ENCODE measurements at regions not wholly inside any gene's neighbourhood (a gene's known extent, or its start where the extent isn't known, plus 50 kb on each side); places are given as distances from the start of the nearest gene placed in this dataset.

- H3K9me3 ChIP-seq (ENCODE audit: low read length): peaks cover 12% of the 10 kb centered on the region
- no peak overlapping the region for H2AFZ ChIP-seq (ENCODE audit: low read length)
- H3K27ac ChIP-seq (ENCODE audit: low read length): no peak overlapping the region
- no peaks in the 10 kb centered on the region for H3K9me2 ChIP-seq (replicated peaks; ENCODE audit: insufficient read depth, low read length)
- H3K4me1 ChIP-seq (ENCODE audit: low read length): no peaks in the 10 kb centered on the region
- no peaks in the 10 kb centered on the region for H3K79me2 ChIP-seq (ENCODE audit: low read length)
- DNase-seq: no peak
- no peak overlapping the region for H3K4me3 ChIP-seq (ENCODE audit: low read length)
- no peaks in the 10 kb centered on the region for H3K36me3 ChIP-seq (ENCODE audit: insufficient read depth, low read length)
- peaks cover 4% of the 10 kb centered on the region; the same call in 1 of the 2 replicates for H3K27me3 ChIP-seq (ENCODE audit: low read length)
- no peaks in the 10 kb centered on the region for H4K20me1 ChIP-seq (ENCODE audit: insufficient read depth, low read depth, low read length)
- no peak overlapping the region for H3K4me2 ChIP-seq (ENCODE audit: low read depth, low read length, poor library complexity, severe bottlenecking)
- H3K9ac ChIP-seq (ENCODE audit: low read length): no peak overlapping the region
These were observed 60.6 kb downstream of the INHBB start for GRCh38 chr2:120406566-120406965.

GRCh38 chr2:120410487-120410886 lies 64.6 kb downstream of the INHBB start:
- Histone ChIP-seq H3K27ac (ENCODE audit: low read length) (no peak overlapping the region), H3K36me3 (ENCODE audit: insufficient read depth, low read length) (no peaks in the 10 kb centered on the region), H3K79me2 (ENCODE audit: low read length) (no peaks in the 10 kb centered on the region), H3K9me3 (ENCODE audit: low read length) (peaks cover 12% of the 10 kb centered on the region), H2AFZ (ENCODE audit: low read length) (no peak overlapping the region), H3K9me2 (replicated peaks; ENCODE audit: insufficient read depth, low read length) (no peaks in the 10 kb centered on the region), H3K9ac (ENCODE audit: low read length) (no peak overlapping the region), H4K20me1 (ENCODE audit: insufficient read depth, low read depth, low read length) (no peaks in the 10 kb centered on the region), H3K27me3 (ENCODE audit: low read length) (peaks cover 4% of the 10 kb centered on the region; the same call in 1 of the 2 replicates), H3K4me3 (ENCODE audit: low read length) (no peak overlapping the region), H3K4me2 (ENCODE audit: low read depth, low read length, poor library complexity, severe bottlenecking) (no peak overlapping the region), H3K4me1 (ENCODE audit: low read length) (no peaks in the 10 kb centered on the region)
- DNase-seq: no peak

GRCh38 chr2:120415060-120415459 lies 69.1 kb downstream of the INHBB start:
- peaks cover 1% of the 10 kb centered on the region; the same call in 1 of the 2 replicates for H3K9me3 ChIP-seq (ENCODE audit: low read length)
- H3K9me2 ChIP-seq (replicated peaks; ENCODE audit: insufficient read depth, low read length): no peaks in the 10 kb centered on the region
- H3K9ac ChIP-seq (ENCODE audit: low read length): no peak overlapping the region
- DNase-seq: no peak
- H3K4me1 ChIP-seq (ENCODE audit: low read length): no peaks in the 10 kb centered on the region
- H3K4me2 ChIP-seq (ENCODE audit: low read depth, low read length, poor library complexity, severe bottlenecking): no peak overlapping the region
- H3K79me2 ChIP-seq (ENCODE audit: low read length): no peaks in the 10 kb centered on the region
- H2AFZ ChIP-seq (ENCODE audit: low read length): no peak overlapping the region
- no peaks in the 10 kb centered on the region for H3K36me3 ChIP-seq (ENCODE audit: insufficient read depth, low read length)
- no peak overlapping the region for H3K27ac ChIP-seq (ENCODE audit: low read length)
- H3K4me3 ChIP-seq (ENCODE audit: low read length): no peak overlapping the region
- H4K20me1 ChIP-seq (ENCODE audit: insufficient read depth, low read depth, low read length): no peaks in the 10 kb centered on the region
- H3K27me3 ChIP-seq (ENCODE audit: low read length): no peaks in the 10 kb centered on the region

GRCh38 chr2:120415728-120416509 lies 70.0 kb downstream of the INHBB start:
- Histone ChIP-seq H3K4me1 (ENCODE audit: low read length) (no peaks in the 10 kb centered on the region), H3K27ac (ENCODE audit: low read length) (no peak overlapping the region), H3K4me2 (ENCODE audit: low read depth, low read length, poor library complexity, severe bottlenecking) (no peak overlapping the region), H3K36me3 (ENCODE audit: insufficient read depth, low read length) (no peaks in the 10 kb centered on the region), H3K9me3 (ENCODE audit: low read length) (no peaks in the 10 kb centered on the region), H3K9me2 (replicated peaks; ENCODE audit: insufficient read depth, low read length) (no peaks in the 10 kb centered on the region), H3K27me3 (ENCODE audit: low read length) (no peaks in the 10 kb centered on the region), H3K9ac (ENCODE audit: low read length) (no peak overlapping the region), H4K20me1 (ENCODE audit: insufficient read depth, low read depth, low read length) (no peaks in the 10 kb centered on the region), H3K79me2 (ENCODE audit: low read length) (no peaks in the 10 kb centered on the region), H3K4me3 (ENCODE audit: low read length) (no peak overlapping the region), H2AFZ (ENCODE audit: low read length) (no peak overlapping the region)
- DNase-seq: no peak

- Histone ChIP-seq H3K9ac (ENCODE audit: low read length) (no peak overlapping the region), H3K9me2 (replicated peaks; ENCODE audit: insufficient read depth, low read length) (no peaks in the 10 kb centered on the region), H3K79me2 (ENCODE audit: low read length) (no peaks in the 10 kb centered on the region), H3K27me3 (ENCODE audit: low read length) (no peaks in the 10 kb centered on the region), H3K36me3 (ENCODE audit: insufficient read depth, low read length) (no peaks in the 10 kb centered on the region), H3K4me1 (ENCODE audit: low read length) (no peaks in the 10 kb centered on the region), H3K4me3 (ENCODE audit: low read length) (no peak overlapping the region), H3K9me3 (ENCODE audit: low read length) (no peaks in the 10 kb centered on the region), H4K20me1 (ENCODE audit: insufficient read depth, low read depth, low read length) (no peaks in the 10 kb centered on the region), H2AFZ (ENCODE audit: low read length) (no peak overlapping the region), H3K4me2 (ENCODE audit: low read depth, low read length, poor library complexity, severe bottlenecking) (no peak overlapping the region), H3K27ac (ENCODE audit: low read length) (no peak overlapping the region)
- no peak for DNase-seq
These were observed 72.3 kb downstream of the INHBB start for GRCh38 chr2:120418174-120418787.

- no peaks in the 10 kb centered on the region for H4K20me1 ChIP-seq (ENCODE audit: insufficient read depth, low read depth, low read length)
- no peaks in the 10 kb centered on the region for H3K36me3 ChIP-seq (ENCODE audit: insufficient read depth, low read length)
- H3K79me2 ChIP-seq (ENCODE audit: low read length): no peaks in the 10 kb centered on the region
- H2AFZ ChIP-seq (ENCODE audit: low read length): no peak overlapping the region
- H3K4me2 ChIP-seq (ENCODE audit: low read depth, low read length, poor library complexity, severe bottlenecking): no peak overlapping the region
- H3K4me3 ChIP-seq (ENCODE audit: low read length): no peak overlapping the region
- no peaks in the 10 kb centered on the region for H3K27me3 ChIP-seq (ENCODE audit: low read length)
- no peaks in the 10 kb centered on the region for H3K9me3 ChIP-seq (ENCODE audit: low read length)
- H3K27ac ChIP-seq (ENCODE audit: low read length): no peak overlapping the region
- no peaks in the 10 kb centered on the region for H3K9me2 ChIP-seq (replicated peaks; ENCODE audit: insufficient read depth, low read length)
- no peaks in the 10 kb centered on the region for H3K4me1 ChIP-seq (ENCODE audit: low read length)
- H3K9ac ChIP-seq (ENCODE audit: low read length): no peak overlapping the region
- no peak for DNase-seq
These were observed 73.1 kb downstream of the INHBB start for GRCh38 chr2:120419073-120419472.

GRCh38 chr2:120419955-120420354 lies 74.0 kb downstream of the INHBB start:
- H3K4me1 ChIP-seq (ENCODE audit: low read length): no peaks in the 10 kb centered on the region
- no peaks in the 10 kb centered on the region for H3K27me3 ChIP-seq (ENCODE audit: low read length)
- no peaks in the 10 kb centered on the region for H3K9me3 ChIP-seq (ENCODE audit: low read length)
- no peak overlapping the region for H3K9ac ChIP-seq (ENCODE audit: low read length)
- H3K36me3 ChIP-seq (ENCODE audit: insufficient read depth, low read length): no peaks in the 10 kb centered on the region
- H3K4me3 ChIP-seq (ENCODE audit: low read length): no peak overlapping the region
- no peak overlapping the region for H3K27ac ChIP-seq (ENCODE audit: low read length)
- no peaks in the 10 kb centered on the region for H3K9me2 ChIP-seq (replicated peaks; ENCODE audit: insufficient read depth, low read length)
- H4K20me1 ChIP-seq (ENCODE audit: insufficient read depth, low read depth, low read length): no peaks in the 10 kb centered on the region
- no peaks in the 10 kb centered on the region for H3K79me2 ChIP-seq (ENCODE audit: low read length)
- no peak overlapping the region for H2AFZ ChIP-seq (ENCODE audit: low read length)
- no peak for DNase-seq
- no peak overlapping the region for H3K4me2 ChIP-seq (ENCODE audit: low read depth, low read length, poor library complexity, severe bottlenecking)

- Histone ChIP-seq H4K20me1 (ENCODE audit: insufficient read depth, low read depth, low read length) (no peaks in the 10 kb centered on the region), H3K4me3 (ENCODE audit: low read length) (no peak overlapping the region), H3K27ac (ENCODE audit: low read length) (no peak overlapping the region), H3K36me3 (ENCODE audit: insufficient read depth, low read length) (no peaks in the 10 kb centered on the region), H3K79me2 (ENCODE audit: low read length) (no peaks in the 10 kb centered on the region), H3K4me2 (ENCODE audit: low read depth, low read length, poor library complexity, severe bottlenecking) (no peak overlapping the region), H3K9me2 (replicated peaks; ENCODE audit: insufficient read depth, low read length) (no peaks in the 10 kb centered on the region), H3K9me3 (ENCODE audit: low read length) (no peaks in the 10 kb centered on the region), H3K27me3 (ENCODE audit: low read length) (no peaks in the 10 kb centered on the region), H3K4me1 (ENCODE audit: low read length) (no peaks in the 10 kb centered on the region), H2AFZ (ENCODE audit: low read length) (no peak overlapping the region), H3K9ac (ENCODE audit: low read length) (no peak overlapping the region)
- DNase-seq: no peak
These were observed 75.3 kb downstream of the INHBB start for GRCh38 chr2:120421126-120421829.

All from Karpas-422 (cell line).